Calu3 (cell line): ENCODE measurements at regions not wholly inside any gene's neighbourhood (a gene's known extent, or its start where the extent isn't known, plus 50 kb on each side); places are given as distances from the start of the nearest gene placed in this dataset.
A peak's percentile ranks its signal among the peaks of the same experiment; 100 is the strongest.

Experiments
- BruUV-seq: library from RNA; stranded (reverse); fragments of 400-500 nt; replicated peaks from 2 replicates; lab custom pipeline; 2021; lab: Mats Ljungman, UMichigan
- CTCF ChIA-PET: fragments of 300-600 bp; sonication (Branson Sonifier 250); formaldehyde crosslinking; loops from one replicate; lab custom pipeline; 2022; ENCODE audit warnings: antibody characterized with exemption; lab: Charles Lee
- DNase-seq: peaks from one replicate; pipeline ENCODE4 v3.0.0; 2022
- H3K27ac Mint-ChIP-seq: one replicate; pipeline ENCODE4 v1.8.0; 2022; ENCODE audit warnings: mixed read lengths; ENCODE audit not compliant: unreplicated experiment
- H3K27me3 Mint-ChIP-seq: one replicate; pipeline ENCODE4 v1.8.0; 2022; ENCODE audit warnings: mixed read lengths; ENCODE audit not compliant: unreplicated experiment
- H3K36me3 Mint-ChIP-seq: one replicate; pipeline ENCODE4 v1.8.0; 2022; ENCODE audit warnings: mild to moderate bottlenecking, moderate library complexity, mixed read lengths; ENCODE audit not compliant: insufficient read depth, unreplicated experiment
- H3K4me1 Mint-ChIP-seq: one replicate; pipeline ENCODE4 v1.8.0; 2022; ENCODE audit warnings: mild to moderate bottlenecking, low read depth, mixed read lengths; ENCODE audit not compliant: unreplicated experiment
- H3K4me3 Mint-ChIP-seq: one replicate; pipeline ENCODE4 v1.8.0; 2022; ENCODE audit warnings: mild to moderate bottlenecking, low read depth, moderate library complexity, mixed read lengths; ENCODE audit not compliant: unreplicated experiment
- H3K9me3 Mint-ChIP-seq: one replicate; pipeline ENCODE4 v1.8.0; 2022; ENCODE audit warnings: low read depth, mixed read lengths; ENCODE audit not compliant: unreplicated experiment
- CTCF ChIP-seq: fragments of 200-600 bp; IDR thresholded peaks from one replicate; pipeline ENCODE4 v1.8.0; 2022; ENCODE audit warnings: antibody characterized with exemption; ENCODE audit not compliant: unreplicated experiment
- intact Hi-C: fragments of 100-400 bp; cut with micrococcal nuclease; formaldehyde crosslinking; loops from one replicate; pipeline ENCODE4 v1.10.0; 2022; ENCODE audit not compliant: unreplicated experiment

- BruUV-seq = no TSS peak
- H3K27me3 Mint-ChIP-seq = no peaks in the 10 kb centered on the region
Measured at GRCh38 chr4:162282684-162283083, 118.9 kb upstream of the FSTL5 start.

GRCh38 chr4:162274354-162274753 is 110.6 kb upstream of the FSTL5 start:
- Mint-ChIP-seq H3K4me3 (no peak overlapping the region), H3K36me3 (no peaks in the 10 kb centered on the region), H3K4me1 (peaks cover 8% of the 10 kb centered on the region), H3K9me3 (peaks cover 2% of the 10 kb centered on the region), H3K27ac (no peak overlapping the region), H3K27me3 (no peaks in the 10 kb centered on the region)
- CTCF ChIA-PET = no interaction called here
- intact Hi-C loops = no loop called here
- DNase-seq = peak; percentile 21
- TF ChIP-seq CTCF = no peak
- no TSS peak for BruUV-seq

More at GRCh38 chr4:162282684-162283083, 118.9 kb upstream of the FSTL5 start:
- intact Hi-C loops = no loop called here
- Mint-ChIP-seq H3K4me3 (no peak overlapping the region), H3K4me1 (no peaks in the 10 kb centered on the region), H3K36me3 (no peaks in the 10 kb centered on the region), H3K27ac (no peak overlapping the region), H3K9me3 (peaks cover 3% of the 10 kb centered on the region)
- DNase-seq = no peak
- no peak for TF ChIP-seq CTCF
- CTCF ChIA-PET = no interaction called here

- no peak for TF ChIP-seq CTCF
- peaks cover 8% of the 10 kb centered on the region for H3K4me1 Mint-ChIP-seq
- peaks cover 2% of the 10 kb centered on the region for H3K9me3 Mint-ChIP-seq
- DNase-seq = no peak
- intact Hi-C loops = no loop called here
- CTCF ChIA-PET = interaction anchor here (0.6 kb wide), 1 partner anchor 32 kb away, joined by 4 read pairs; no protein-coding TSS in a partner anchor
- no peak overlapping the region for H3K4me3 Mint-ChIP-seq
- BruUV-seq = no TSS peak
- no peak overlapping the region for H3K27ac Mint-ChIP-seq
- no peaks in the 10 kb centered on the region for H3K36me3 Mint-ChIP-seq
- no peaks in the 10 kb centered on the region for H3K27me3 Mint-ChIP-seq
Measured at GRCh38 chr4:162272215-162272614, 108.4 kb upstream of the FSTL5 start.

GRCh38 chr4:162268911-162269310 is 105.1 kb upstream of the FSTL5 start:
- CTCF ChIA-PET = no interaction called here
- H3K9me3 Mint-ChIP-seq = peaks cover 2% of the 10 kb centered on the region
- no peak overlapping the region for H3K4me3 Mint-ChIP-seq
- H3K27ac Mint-ChIP-seq = no peak overlapping the region
- no TSS peak for BruUV-seq
- H3K27me3 Mint-ChIP-seq = no peaks in the 10 kb centered on the region
- intact Hi-C loops = no loop called here
- H3K36me3 Mint-ChIP-seq = no peaks in the 10 kb centered on the region
- no peak for TF ChIP-seq CTCF
- no peak for DNase-seq
- peaks cover 2% of the 10 kb centered on the region for H3K4me1 Mint-ChIP-seq
